ENCODE measurements at regions not wholly inside any gene's neighbourhood (a gene's known extent, or its start where the extent isn't known, plus 50 kb on each side); places are given as distances from the start of the nearest gene placed in this dataset.

DNA sequence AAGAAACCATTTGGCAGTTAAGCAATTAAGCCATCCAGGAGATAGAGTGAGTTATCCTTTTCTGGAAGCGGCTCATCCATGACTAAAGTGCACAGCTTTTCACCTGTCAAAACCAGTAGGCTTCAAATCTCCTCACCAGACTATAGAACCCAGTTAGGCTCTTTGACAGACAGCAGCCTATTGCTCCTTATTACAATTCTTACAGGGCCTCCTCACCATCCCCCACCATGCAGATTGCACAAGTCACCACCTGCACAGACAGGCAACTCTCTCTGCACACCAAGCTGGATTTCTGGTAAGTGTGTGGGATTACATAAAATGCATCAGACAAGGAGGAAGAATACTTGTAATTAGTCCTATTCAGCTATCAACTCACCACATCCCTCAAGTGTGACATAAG lies 301.6 kb downstream of the SNX13 start:
- TF ChIP-seq, protein P1, sequence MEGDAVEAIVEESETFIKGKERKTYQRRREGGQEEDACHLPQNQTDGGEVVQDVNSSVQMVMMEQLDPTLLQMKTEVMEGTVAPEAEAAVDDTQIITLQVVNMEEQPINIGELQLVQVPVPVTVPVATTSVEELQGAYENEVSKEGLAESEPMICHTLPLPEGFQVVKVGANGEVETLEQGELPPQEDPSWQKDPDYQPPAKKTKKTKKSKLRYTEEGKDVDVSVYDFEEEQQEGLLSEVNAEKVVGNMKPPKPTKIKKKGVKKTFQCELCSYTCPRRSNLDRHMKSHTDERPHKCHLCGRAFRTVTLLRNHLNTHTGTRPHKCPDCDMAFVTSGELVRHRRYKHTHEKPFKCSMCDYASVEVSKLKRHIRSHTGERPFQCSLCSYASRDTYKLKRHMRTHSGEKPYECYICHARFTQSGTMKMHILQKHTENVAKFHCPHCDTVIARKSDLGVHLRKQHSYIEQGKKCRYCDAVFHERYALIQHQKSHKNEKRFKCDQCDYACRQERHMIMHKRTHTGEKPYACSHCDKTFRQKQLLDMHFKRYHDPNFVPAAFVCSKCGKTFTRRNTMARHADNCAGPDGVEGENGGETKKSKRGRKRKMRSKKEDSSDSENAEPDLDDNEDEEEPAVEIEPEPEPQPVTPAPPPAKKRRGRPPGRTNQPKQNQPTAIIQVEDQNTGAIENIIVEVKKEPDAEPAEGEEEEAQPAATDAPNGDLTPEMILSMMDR (IDR thresholded peaks at IDR 0.05) = no peak
- TF ChIP-seq POLR2A (IDR thresholded peaks at IDR 0.05) = no peak

Data from vagina (tissue), 2 donors.